D721Med (cell line): ENCODE measurements at regions not wholly inside any gene's neighbourhood (a gene's known extent, or its start where the extent isn't known, plus 50 kb on each side); places are given as distances from the start of the nearest gene placed in this dataset.

Experiments
- DNase-seq: peaks from one replicate; pipeline ENCODE4 v3.0.0; 2011; ENCODE audit warnings: low spot score; ENCODE audit not compliant: insufficient read length
- FAIRE-seq: peaks from 2 replicates; lab custom pipeline; 2011; peaks lifted over from hg19 to GRCh38; lab: Jason Lieb, UNC
- TF ChIP-seq, protein P1 (sequence below): IDR thresholded peaks from 2 replicates; pipeline ENCODE4 v1.5.1; 2012; ENCODE audit warnings: mild to moderate bottlenecking, control low read depth; ENCODE audit not compliant: insufficient read depth; ENCODE audit errors: missing control alignments

DNA sequence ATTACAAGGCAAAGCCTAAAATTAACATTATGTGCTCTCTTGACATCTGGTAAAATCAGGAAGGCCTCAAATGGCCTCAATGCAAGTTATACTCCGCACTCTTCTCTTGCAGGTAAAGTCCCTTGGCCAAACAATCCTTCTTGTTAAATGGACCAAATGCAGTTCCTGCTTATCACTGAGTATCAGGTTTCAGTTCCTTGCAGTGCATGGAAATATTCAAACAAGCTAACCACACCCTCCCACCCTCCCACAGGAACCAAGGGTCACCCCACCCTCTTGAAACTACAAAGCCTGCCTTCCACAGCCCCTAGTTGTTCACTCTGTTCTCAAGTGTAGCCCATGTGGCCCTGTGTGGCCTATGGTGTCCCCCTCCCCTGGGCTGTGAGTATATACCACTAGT, 171.9 kb upstream of the CADPS start:
- TF ChIP-seq, protein P1, sequence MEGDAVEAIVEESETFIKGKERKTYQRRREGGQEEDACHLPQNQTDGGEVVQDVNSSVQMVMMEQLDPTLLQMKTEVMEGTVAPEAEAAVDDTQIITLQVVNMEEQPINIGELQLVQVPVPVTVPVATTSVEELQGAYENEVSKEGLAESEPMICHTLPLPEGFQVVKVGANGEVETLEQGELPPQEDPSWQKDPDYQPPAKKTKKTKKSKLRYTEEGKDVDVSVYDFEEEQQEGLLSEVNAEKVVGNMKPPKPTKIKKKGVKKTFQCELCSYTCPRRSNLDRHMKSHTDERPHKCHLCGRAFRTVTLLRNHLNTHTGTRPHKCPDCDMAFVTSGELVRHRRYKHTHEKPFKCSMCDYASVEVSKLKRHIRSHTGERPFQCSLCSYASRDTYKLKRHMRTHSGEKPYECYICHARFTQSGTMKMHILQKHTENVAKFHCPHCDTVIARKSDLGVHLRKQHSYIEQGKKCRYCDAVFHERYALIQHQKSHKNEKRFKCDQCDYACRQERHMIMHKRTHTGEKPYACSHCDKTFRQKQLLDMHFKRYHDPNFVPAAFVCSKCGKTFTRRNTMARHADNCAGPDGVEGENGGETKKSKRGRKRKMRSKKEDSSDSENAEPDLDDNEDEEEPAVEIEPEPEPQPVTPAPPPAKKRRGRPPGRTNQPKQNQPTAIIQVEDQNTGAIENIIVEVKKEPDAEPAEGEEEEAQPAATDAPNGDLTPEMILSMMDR: no peak
- no peak for DNase-seq
- FAIRE-seq: no peak

DNA sequence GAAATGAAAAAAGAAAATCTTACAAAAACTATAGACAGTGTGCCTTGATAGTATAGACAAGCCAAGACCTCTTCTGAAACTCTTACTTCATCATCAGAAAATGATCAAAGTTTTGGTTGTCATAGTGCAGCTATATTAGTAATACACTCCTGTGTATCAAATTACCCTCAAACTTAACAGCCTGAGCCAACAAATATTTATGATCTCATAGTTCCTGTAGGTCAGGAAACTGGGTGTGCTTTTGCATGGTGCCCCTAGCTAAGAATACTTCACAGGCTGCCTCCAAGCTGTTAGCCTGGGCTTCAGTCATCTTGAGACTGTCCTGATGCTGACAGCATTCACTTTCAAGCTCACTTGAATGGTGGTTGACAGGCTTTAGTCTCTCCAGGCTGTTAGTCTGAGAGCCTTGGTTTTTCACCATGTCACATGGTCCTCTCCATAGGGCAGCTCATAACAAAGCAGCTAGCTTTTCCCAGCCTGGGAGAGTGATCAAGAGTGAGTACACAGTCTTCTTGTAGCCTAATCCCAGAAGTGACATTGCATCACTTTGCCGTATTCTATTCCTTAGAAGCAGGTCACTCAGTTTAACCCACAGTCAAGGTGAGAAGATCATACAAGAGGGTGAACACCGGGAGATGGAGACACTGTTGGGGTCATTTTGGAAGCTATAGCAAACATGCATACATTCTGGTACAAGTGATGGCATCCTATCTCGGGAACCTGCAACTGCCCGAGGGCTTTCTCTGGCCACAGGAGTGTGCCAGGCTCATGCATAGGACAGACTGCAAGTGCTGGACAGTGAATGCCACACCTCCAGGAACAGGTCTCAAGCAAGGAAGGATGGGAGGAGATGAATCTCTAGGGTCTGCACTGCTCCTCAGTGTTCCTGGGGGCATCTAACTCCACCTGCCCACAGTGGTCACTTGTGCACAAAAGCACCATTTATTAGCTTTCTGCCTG, 173.4 kb upstream of the CADPS start:
- TF ChIP-seq, protein P1: no peak
- no peak for DNase-seq
- no peak for FAIRE-seq

DNA sequence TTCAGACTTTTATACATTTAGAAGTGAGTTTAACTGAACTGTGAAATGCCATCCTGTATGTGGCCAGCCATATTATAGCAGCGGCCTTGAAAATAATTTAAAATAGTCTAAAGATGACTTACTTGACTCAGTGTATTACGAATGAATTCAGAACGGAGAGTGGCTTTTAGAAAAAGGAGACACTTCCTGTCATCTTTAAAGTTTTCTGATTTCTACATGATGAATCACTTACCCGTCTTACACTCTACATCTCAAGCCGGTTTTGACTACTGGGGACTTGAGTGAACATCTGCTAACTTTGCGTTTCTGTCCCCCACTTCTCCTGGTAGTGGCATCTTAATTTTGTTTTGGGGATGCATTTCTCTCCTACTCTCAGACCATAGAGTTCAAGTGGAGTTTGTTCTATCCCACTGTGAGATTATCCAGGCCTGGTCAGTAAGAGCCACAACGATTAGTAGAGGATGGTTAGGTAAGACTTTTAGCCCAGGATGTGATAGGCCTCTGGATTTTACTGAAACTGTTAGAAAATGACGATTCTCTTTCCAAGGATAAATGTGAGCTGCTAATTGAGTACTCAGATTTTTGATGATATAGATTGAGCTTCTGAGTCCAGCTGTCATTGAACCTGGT, 175.4 kb upstream of the CADPS start:
- TF ChIP-seq, protein P1: no peak
- DNase-seq (no peak), FAIRE-seq (no peak)

DNA sequence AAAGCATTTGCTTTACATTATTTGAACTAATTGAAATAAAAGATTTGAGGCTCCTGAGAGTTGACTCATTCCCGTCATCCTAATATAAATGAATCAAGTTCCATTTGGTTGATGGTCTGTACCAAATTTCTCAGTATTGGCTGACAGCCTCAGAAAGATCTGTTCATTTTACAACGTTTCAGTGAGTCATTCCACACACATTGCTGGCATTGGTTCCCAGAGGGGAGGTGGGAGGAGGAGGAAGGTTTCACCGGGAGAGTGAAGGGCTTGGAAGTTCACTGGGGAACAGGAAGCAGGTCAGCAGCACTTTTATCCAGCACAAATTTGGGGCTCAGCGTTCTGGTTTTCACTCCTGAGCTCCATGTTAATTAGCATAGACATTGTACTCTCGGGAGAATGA, 176.7 kb upstream of the CADPS start:
- no peak for FAIRE-seq
- DNase-seq: no peak

DNA sequence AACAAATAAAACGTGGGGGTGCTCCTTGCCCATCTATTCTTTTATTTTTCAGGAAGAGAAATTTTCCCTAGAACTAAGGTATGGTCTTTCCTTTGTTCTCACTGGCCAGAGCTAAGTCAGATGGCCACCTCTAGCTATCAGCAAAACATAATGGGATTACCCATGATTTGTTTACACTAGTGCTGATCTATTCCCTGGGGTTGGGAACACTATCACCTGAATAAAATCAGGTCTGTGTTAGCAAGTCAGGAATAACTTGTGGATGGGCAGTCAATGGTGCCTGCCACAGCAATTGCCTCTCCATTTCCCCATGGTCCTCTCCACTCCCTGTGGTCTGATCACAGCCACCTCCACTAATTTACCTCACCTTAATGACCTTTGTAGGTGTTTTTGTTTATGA, 181.7 kb upstream of the CADPS start:
- FAIRE-seq: no peak
- TF ChIP-seq, protein P1: no peak
- no peak for DNase-seq

More for the DNA sequence above, 176.7 kb upstream of the CADPS start:
- TF ChIP-seq, protein P1: no peak

DNA sequence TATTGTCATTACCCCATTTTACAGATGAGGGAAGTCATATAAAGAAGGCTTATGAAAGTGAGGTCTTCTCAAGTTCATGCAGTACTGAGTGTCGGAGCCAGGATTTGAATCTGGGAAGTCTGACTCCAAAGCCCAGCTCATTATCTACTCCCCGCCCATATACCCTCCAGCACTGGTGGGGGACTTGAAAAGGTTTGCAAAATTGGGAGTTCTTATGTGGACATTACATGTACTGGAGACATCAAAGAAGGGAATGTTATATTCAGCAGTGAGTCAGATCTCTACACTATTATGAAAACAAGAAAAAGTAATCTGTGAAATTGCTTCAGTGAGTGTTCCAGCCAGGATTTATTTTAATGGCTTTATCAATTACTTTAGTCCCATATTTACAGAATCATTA, 185.2 kb upstream of the CADPS start:
- no peak for FAIRE-seq
- no peak for DNase-seq
- TF ChIP-seq, protein P1: no peak
